IMR-90 (cell line): ENCODE measurements at regions not wholly inside any gene's neighbourhood (a gene's known extent, or its start where the extent isn't known, plus 50 kb on each side); places are given as distances from the start of the nearest gene placed in this dataset.

ENCODE experiments used
- ATAC-seq: fragments of 200-7000 bp; cut with Tn5 transposase; 2 replicates; pipeline ENCODE4 v1.9.1; 2020; ENCODE audit warnings: low read depth, mild to moderate bottlenecking, moderate library complexity
- BruUV-seq: library from RNA; stranded (reverse); fragments of 400-500 nt; replicated peaks from 2 replicates; lab custom pipeline; 2021; lab: Mats Ljungman, UMichigan
- CTCF ChIA-PET: fragments of 300-600 bp; formaldehyde crosslinking; extraction: SDS; loops from one replicate; lab custom pipeline; 2021; ENCODE audit warnings: antibody characterized with exemption; lab: Yijun Ruan, JAX
- POLR2A ChIA-PET: fragments of 300-600 bp; sonication (Branson Sonifier 250); formaldehyde crosslinking; loops from one replicate; lab custom pipeline; 2022; ENCODE audit warnings: antibody characterized with exemption; ENCODE audit not compliant: unreplicated experiment; lab: Charles Lee
- DNase-seq: peaks from one replicate; pipeline ENCODE4 v3.0.0; 2013
- H2AFZ ChIP-seq: replicated peaks from 2 replicates; pipeline ENCODE3; 2013; ENCODE audit warnings: low read length, mild to moderate bottlenecking; ENCODE audit not compliant: poor library complexity
- H2AK5ac ChIP-seq: 2 replicates; pipeline ENCODE4 v1.6.1; 2013; ENCODE audit warnings: low read depth, low read length, inconsistent platforms
- H2AK9ac ChIP-seq: replicated peaks from 2 replicates; pipeline ENCODE3; 2013; ENCODE audit warnings: mild to moderate bottlenecking, low read depth, low read length, moderate library complexity; ENCODE audit not compliant: poor library complexity
- H2BK120ac ChIP-seq: 2 replicates; pipeline ENCODE4 v1.6.1; 2013; ENCODE audit warnings: low read depth, low read length, inconsistent platforms
- H2BK15ac ChIP-seq: 3 replicates; pipeline ENCODE4 v1.6.1; 2013; ENCODE audit warnings: low read depth, low read length, inconsistent platforms
- H2BK20ac ChIP-seq: 2 replicates; pipeline ENCODE4 v1.6.1; 2013; ENCODE audit warnings: low read depth, mild to moderate bottlenecking, inconsistent platforms, low read length, moderate library complexity
- H2BK5ac ChIP-seq: 2 replicates; pipeline ENCODE4 v1.6.1; 2013; ENCODE audit warnings: mild to moderate bottlenecking, low read depth, low read length, inconsistent platforms; ENCODE audit not compliant: poor library complexity, severe bottlenecking
- H3K14ac ChIP-seq: replicated peaks from 2 replicates; pipeline ENCODE4 v1.6.1; 2013; ENCODE audit warnings: low read depth, low read length, inconsistent platforms
- H3K18ac ChIP-seq: 2 replicates; pipeline ENCODE4 v1.6.1; 2013; ENCODE audit warnings: low read depth, low read length, control low read depth
- H3K23ac ChIP-seq: 2 replicates; pipeline ENCODE4 v1.6.1; 2013; ENCODE audit warnings: low read depth, low read length, inconsistent platforms
- H3K27ac ChIP-seq: 2 replicates; pipeline ENCODE4 v1.5.1; 2013; ENCODE audit warnings: mild to moderate bottlenecking, control low read depth, low read length; ENCODE audit not compliant: insufficient read depth
- H3K27me3 ChIP-seq: 2 replicates; pipeline ENCODE4 v1.6.1; 2013; ENCODE audit warnings: low read length; ENCODE audit not compliant: control insufficient read depth, insufficient read depth
- H3K36me3 ChIP-seq: 2 replicates; pipeline ENCODE4 v1.6.1; 2013; ENCODE audit warnings: low read length, mixed read lengths; ENCODE audit not compliant: control insufficient read depth, insufficient read depth
- H3K4ac ChIP-seq: 2 replicates; pipeline ENCODE4 v1.6.1; 2013; ENCODE audit warnings: low read depth, low read length, inconsistent platforms
- H3K4me1 ChIP-seq: 2 replicates; pipeline ENCODE4 v1.6.1; 2013; ENCODE audit warnings: low read length, mixed read lengths; ENCODE audit not compliant: control insufficient read depth, insufficient read depth
- H3K4me2 ChIP-seq: 2 replicates; pipeline ENCODE4 v1.6.1; 2013; ENCODE audit warnings: low read depth, mild to moderate bottlenecking, control low read depth, low read length, moderate library complexity
- H3K4me3 ChIP-seq: 2 replicates; pipeline ENCODE4 v1.5.1; 2013; ENCODE audit warnings: low read depth, mild to moderate bottlenecking, control low read depth, low read length, moderate library complexity; ENCODE audit not compliant: insufficient read depth
- H3K56ac ChIP-seq: 2 replicates; pipeline ENCODE4 v1.6.1; 2013; ENCODE audit warnings: low read length, inconsistent platforms; ENCODE audit not compliant: insufficient read depth; ENCODE audit errors: extremely low read depth
- H3K79me1 ChIP-seq, 2 experiments: 2 replicates each; pipeline ENCODE4 v1.6.1; 2013; ENCODE audit warnings: low read length in 2 of 2, inconsistent platforms in 1 of 2, low read depth in 1 of 2
- H3K9ac ChIP-seq: 2 replicates; pipeline ENCODE4 v1.6.1; 2013; ENCODE audit warnings: low read depth, low read length, control low read depth
- H3K9me1 ChIP-seq: 2 replicates; pipeline ENCODE4 v1.6.1; 2013; ENCODE audit warnings: low read length, inconsistent platforms; ENCODE audit not compliant: insufficient read depth
- H3K9me3 ChIP-seq: 2 replicates; pipeline ENCODE4 v1.6.1; 2013; ENCODE audit warnings: low read length; ENCODE audit not compliant: control insufficient read depth, insufficient read depth
- H4K20me1 ChIP-seq: 2 replicates; pipeline ENCODE4 v1.6.1; 2013; ENCODE audit warnings: low read length, inconsistent platforms; ENCODE audit not compliant: insufficient read depth
- H4K5ac ChIP-seq: 2 replicates; pipeline ENCODE4 v1.6.1; 2013; ENCODE audit warnings: mild to moderate bottlenecking, low read depth, low read length, control low read depth
- H4K8ac ChIP-seq, 2 experiments: 2 replicates each; pipeline ENCODE4 v1.6.1; 2013; ENCODE audit warnings: low read depth in 2 of 2, low read length in 2 of 2, control low read depth in 1 of 2, inconsistent platforms in 1 of 2
- H4K91ac ChIP-seq: 2 replicates; pipeline ENCODE4 v1.6.1; 2013; ENCODE audit warnings: low read depth, low read length, inconsistent platforms; ENCODE audit not compliant: insufficient read depth
- BHLHE40 ChIP-seq: fragments of 150-350 bp; IDR thresholded peaks from 2 replicates; pipeline ENCODE4 v1.6.1; 2016; ENCODE audit warnings: mild to moderate bottlenecking, low read depth, low read length
- CEBPB ChIP-seq: IDR thresholded peaks from 2 replicates; pipeline ENCODE4 v1.6.1; 2012; ENCODE audit warnings: low read depth, low read length, improper control_type of control experiment
- CHD1 ChIP-seq: IDR thresholded peaks from 2 replicates; pipeline ENCODE4 v1.6.1; 2012; ENCODE audit warnings: low read depth, low read length, improper control_type of control experiment
- FOS ChIP-seq: fragments of 150-350 bp; IDR thresholded peaks from 2 replicates; pipeline ENCODE4 v1.6.1; 2016; ENCODE audit warnings: low read depth, low read length
- MAFK ChIP-seq: IDR thresholded peaks from 2 replicates; pipeline ENCODE4 v1.6.1; 2012; ENCODE audit warnings: low read depth, low read length, improper control_type of control experiment
- MAZ ChIP-seq: IDR thresholded peaks from 2 replicates; pipeline ENCODE4 v1.6.1; 2012; ENCODE audit warnings: low read depth, mild to moderate bottlenecking, low read length, improper control_type of control experiment, moderate library complexity, borderline replicate concordance
- MXI1 ChIP-seq: IDR thresholded peaks from 2 replicates; pipeline ENCODE4 v1.6.1; 2012; ENCODE audit warnings: low read depth, mild to moderate bottlenecking, low read length, moderate library complexity, borderline replicate concordance
- NFE2L2 ChIP-seq: fragments of 150-350 bp; IDR thresholded peaks from 2 replicates; pipeline ENCODE4 v1.6.1; 2016; ENCODE audit warnings: low read depth, mild to moderate bottlenecking, low read length
- POLR2A ChIP-seq: IDR thresholded peaks from 2 replicates; pipeline ENCODE4 v1.6.1; 2012; ENCODE audit warnings: mild to moderate bottlenecking, low read depth, low read length
- RAD21 ChIP-seq: IDR thresholded peaks from 2 replicates; pipeline ENCODE4 v1.6.1; 2012; ENCODE audit warnings: low read length, improper control_type of control experiment
- RCOR1 ChIP-seq: IDR thresholded peaks from 2 replicates; pipeline ENCODE4 v1.6.1; 2012; ENCODE audit warnings: mild to moderate bottlenecking, low read length, improper control_type of control experiment; ENCODE audit not compliant: insufficient replicate concordance
- RFX5 ChIP-seq: IDR thresholded peaks from 2 replicates; pipeline ENCODE4 v1.8.0; 2012; ENCODE audit warnings: low read depth, mild to moderate bottlenecking, low read length, moderate library complexity
- SMC3 ChIP-seq: fragments of 150-350 bp; IDR thresholded peaks from 2 replicates; pipeline ENCODE4 v1.6.1; 2016; ENCODE audit warnings: low read depth, mild to moderate bottlenecking, antibody characterized with exemption, low read length, moderate library complexity
- WGBS, 2 experiments: methylation state at CpG; one replicate each; pipeline versions ENCODE4 v1.1.5 to v1.1.7; 2013; ENCODE audit warnings: missing lambda C conversion rate in 2 of 2; ENCODE audit not compliant: insufficient read length in 1 of 2; ENCODE audit errors: extremely low coverage in 2 of 2; 5-methylcytosine and 5-hydroxymethylcytosine counted together
- dilution Hi-C: fragments of 300-500 bp; cut with HindIII; formaldehyde crosslinking; loops from one replicate; pipeline ENCODE4 v1.14.3; 2018; ENCODE audit warnings: low sequenced_read_pairs; ENCODE audit not compliant: unreplicated experiment
- in situ Hi-C: fragments of 300-500 bp; cut with MboI; formaldehyde crosslinking; loops from 3 replicates; pipeline ENCODE4 v1.14.3; 2019; ENCODE audit warnings: low sequenced_read_pairs, inconsistent platforms, mixed read lengths
- intact Hi-C: fragments of 100-400 bp; cut with micrococcal nuclease; formaldehyde crosslinking; loops from 2 replicates; pipeline ENCODE4 v1.10.0; 2022
- TF ChIP-seq, protein P1 (sequence below): fragments of 150-350 bp; IDR thresholded peaks from 2 replicates; pipeline ENCODE4 v1.6.1; 2016; ENCODE audit warnings: low read depth, mild to moderate bottlenecking, low read length, moderate library complexity, borderline replicate concordance
- TF ChIP-seq, protein P2 (sequence below): fragments of 150-350 bp; IDR thresholded peaks from 2 replicates; pipeline ENCODE4 v1.6.1; 2017; ENCODE audit warnings: mild to moderate bottlenecking, antibody characterized with exemption, low read length, low read depth
- TF ChIP-seq, protein P3 (sequence below): conservative IDR thresholded peaks from 2 replicates; pipeline ENCODE4 v1.5.1; 2012; ENCODE audit warnings: mild to moderate bottlenecking, low read depth, low read length, improper control_type of control experiment

DNA sequence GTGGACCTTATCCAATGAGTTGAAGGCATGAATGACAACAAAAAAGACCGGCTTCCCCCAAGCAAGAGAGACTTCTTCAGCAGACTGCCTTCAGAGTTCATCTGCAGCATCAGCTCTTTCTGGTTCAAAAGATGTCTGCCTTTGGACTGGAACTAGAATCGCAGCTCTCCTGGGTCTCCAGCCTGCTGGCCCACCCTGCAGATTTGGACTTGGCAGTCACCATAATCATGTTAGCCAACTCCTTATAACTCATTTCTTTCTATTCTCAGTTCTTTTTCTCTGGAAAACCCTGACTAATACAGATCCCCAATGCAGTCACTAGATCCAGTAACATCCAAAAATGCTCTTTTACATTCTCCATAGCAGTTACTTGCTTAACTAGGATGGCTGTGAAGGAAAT is 89.2 kb upstream of the MARK1 start:
- DNase-seq (no peak), ATAC-seq (no peak)
- Histone ChIP-seq H3K18ac (no peak overlapping the region), H2BK5ac (no peak overlapping the region), H4K91ac (no peak overlapping the region), H2BK20ac (no peak overlapping the region), H3K23ac (no peak overlapping the region), H2BK120ac (no peak overlapping the region), H3K9me3 (no peaks in the 10 kb centered on the region), H3K9me1 (no peaks in the 10 kb centered on the region), H3K36me3 (no peaks in the 10 kb centered on the region), H2AFZ (no peak overlapping the region), H3K9ac (no peak overlapping the region), H3K4me1 (no peaks in the 10 kb centered on the region), H3K4me2 (no peak overlapping the region), H2AK9ac (no peak overlapping the region), H4K20me1 (no peaks in the 10 kb centered on the region), H3K56ac (no peak overlapping the region), H3K4ac (no peak overlapping the region), H3K79me1 (no peaks in the 10 kb centered on the region), H4K8ac (no peak overlapping the region), H3K14ac (no peak overlapping the region), H3K4me3 (no peak overlapping the region), H3K27ac (no peak overlapping the region), H2AK5ac (no peak overlapping the region), H4K5ac (no peak overlapping the region), H3K27me3 (no peaks in the 10 kb centered on the region), H2BK15ac (no peak overlapping the region)
- intact Hi-C loops = no loop called here
- in situ Hi-C loops = no loop called here
- WGBS, 2 experiments = no CpG with 5 or more reads among the region's 2 CpGs
- CTCF ChIA-PET = no interaction called here
- dilution Hi-C loops = no loop called here
- POLR2A ChIA-PET = no interaction called here
- TF ChIP-seq, protein P1, sequence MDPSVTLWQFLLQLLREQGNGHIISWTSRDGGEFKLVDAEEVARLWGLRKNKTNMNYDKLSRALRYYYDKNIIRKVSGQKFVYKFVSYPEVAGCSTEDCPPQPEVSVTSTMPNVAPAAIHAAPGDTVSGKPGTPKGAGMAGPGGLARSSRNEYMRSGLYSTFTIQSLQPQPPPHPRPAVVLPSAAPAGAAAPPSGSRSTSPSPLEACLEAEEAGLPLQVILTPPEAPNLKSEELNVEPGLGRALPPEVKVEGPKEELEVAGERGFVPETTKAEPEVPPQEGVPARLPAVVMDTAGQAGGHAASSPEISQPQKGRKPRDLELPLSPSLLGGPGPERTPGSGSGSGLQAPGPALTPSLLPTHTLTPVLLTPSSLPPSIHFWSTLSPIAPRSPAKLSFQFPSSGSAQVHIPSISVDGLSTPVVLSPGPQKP = no peak
- TF ChIP-seq MXI1 = no peak
- no peak for TF ChIP-seq MAFK
- TF ChIP-seq BHLHE40 = no peak
- no peak for TF ChIP-seq CHD1
- no peak for TF ChIP-seq POLR2A
- no peak for TF ChIP-seq RCOR1
- TF ChIP-seq SMC3 = no peak
- TF ChIP-seq RFX5 = no peak
- no peak for TF ChIP-seq MAZ
- no peak for TF ChIP-seq NFE2L2
- TF ChIP-seq CEBPB = no peak
- no peak for TF ChIP-seq FOS
- no peak for TF ChIP-seq RAD21
- TF ChIP-seq, protein P2, sequence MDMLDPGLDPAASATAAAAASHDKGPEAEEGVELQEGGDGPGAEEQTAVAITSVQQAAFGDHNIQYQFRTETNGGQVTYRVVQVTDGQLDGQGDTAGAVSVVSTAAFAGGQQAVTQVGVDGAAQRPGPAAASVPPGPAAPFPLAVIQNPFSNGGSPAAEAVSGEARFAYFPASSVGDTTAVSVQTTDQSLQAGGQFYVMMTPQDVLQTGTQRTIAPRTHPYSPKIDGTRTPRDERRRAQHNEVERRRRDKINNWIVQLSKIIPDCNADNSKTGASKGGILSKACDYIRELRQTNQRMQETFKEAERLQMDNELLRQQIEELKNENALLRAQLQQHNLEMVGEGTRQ = no peak
- TF ChIP-seq, protein P3, sequence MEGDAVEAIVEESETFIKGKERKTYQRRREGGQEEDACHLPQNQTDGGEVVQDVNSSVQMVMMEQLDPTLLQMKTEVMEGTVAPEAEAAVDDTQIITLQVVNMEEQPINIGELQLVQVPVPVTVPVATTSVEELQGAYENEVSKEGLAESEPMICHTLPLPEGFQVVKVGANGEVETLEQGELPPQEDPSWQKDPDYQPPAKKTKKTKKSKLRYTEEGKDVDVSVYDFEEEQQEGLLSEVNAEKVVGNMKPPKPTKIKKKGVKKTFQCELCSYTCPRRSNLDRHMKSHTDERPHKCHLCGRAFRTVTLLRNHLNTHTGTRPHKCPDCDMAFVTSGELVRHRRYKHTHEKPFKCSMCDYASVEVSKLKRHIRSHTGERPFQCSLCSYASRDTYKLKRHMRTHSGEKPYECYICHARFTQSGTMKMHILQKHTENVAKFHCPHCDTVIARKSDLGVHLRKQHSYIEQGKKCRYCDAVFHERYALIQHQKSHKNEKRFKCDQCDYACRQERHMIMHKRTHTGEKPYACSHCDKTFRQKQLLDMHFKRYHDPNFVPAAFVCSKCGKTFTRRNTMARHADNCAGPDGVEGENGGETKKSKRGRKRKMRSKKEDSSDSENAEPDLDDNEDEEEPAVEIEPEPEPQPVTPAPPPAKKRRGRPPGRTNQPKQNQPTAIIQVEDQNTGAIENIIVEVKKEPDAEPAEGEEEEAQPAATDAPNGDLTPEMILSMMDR = no peak
- BruUV-seq = no TSS peak
